ENCODE measurements at regions not wholly inside any gene's neighbourhood (a gene's known extent, or its start where the extent isn't known, plus 50 kb on each side); places are given as distances from the start of the nearest gene placed in this dataset.

DNA sequence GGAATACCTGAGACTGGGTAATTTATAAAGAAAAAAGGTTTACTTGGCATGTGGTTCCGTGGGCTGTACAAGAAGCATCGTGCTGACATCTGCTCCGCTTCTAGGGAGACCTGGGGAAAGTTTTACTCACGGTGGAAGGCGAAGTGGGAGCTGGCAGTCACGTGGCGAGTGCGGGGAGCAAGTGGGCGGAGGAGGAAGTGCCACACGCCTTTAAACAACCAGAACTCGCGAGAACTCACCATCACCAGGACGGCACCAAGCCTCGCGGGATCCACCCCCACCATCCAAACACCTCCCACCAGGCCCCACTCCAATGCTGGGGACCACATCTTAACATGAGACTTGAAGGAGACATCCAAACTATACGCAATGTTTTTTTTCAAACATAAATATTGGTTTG lies 406.2 kb upstream of the IRX4 start:
- TF ChIP-seq, protein P1, sequence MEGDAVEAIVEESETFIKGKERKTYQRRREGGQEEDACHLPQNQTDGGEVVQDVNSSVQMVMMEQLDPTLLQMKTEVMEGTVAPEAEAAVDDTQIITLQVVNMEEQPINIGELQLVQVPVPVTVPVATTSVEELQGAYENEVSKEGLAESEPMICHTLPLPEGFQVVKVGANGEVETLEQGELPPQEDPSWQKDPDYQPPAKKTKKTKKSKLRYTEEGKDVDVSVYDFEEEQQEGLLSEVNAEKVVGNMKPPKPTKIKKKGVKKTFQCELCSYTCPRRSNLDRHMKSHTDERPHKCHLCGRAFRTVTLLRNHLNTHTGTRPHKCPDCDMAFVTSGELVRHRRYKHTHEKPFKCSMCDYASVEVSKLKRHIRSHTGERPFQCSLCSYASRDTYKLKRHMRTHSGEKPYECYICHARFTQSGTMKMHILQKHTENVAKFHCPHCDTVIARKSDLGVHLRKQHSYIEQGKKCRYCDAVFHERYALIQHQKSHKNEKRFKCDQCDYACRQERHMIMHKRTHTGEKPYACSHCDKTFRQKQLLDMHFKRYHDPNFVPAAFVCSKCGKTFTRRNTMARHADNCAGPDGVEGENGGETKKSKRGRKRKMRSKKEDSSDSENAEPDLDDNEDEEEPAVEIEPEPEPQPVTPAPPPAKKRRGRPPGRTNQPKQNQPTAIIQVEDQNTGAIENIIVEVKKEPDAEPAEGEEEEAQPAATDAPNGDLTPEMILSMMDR (IDR thresholded peaks at IDR 0.05; ENCODE audit: insufficient read depth, low read length, missing control alignments): no peak
- ChIA-PET CTCF (no interaction called here), POLR2A (no interaction called here)
- H3K4me3 ChIP-seq (ENCODE audit: low read depth, low read length): no peak overlapping the region
- no peak for DNase-seq (ENCODE audit: low read depth, low spot score)

DNA sequence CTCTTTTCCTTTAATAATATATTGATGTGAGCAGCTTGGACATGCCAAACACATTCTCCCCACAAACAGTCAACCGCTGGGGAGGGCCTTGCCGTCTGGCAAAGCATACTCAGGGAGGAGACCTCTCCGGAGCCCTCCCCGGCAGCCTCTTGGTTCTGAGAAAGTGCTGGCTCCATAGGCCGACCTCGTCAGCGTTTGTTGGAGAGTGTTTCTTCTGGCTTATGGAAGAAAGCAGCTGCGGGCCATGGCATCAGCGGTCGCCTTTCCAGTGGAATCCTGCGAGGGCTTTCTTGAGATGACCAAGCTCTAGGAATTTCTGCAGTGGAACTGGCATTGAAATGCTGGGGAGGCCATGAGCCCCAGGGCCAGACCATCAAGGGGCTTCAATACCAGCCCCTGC lies 405.7 kb upstream of the IRX4 start:
- H3K4me3 ChIP-seq (ENCODE audit: low read depth, low read length): no peak overlapping the region
- ChIA-PET CTCF (no interaction called here), POLR2A (no interaction called here)
- no peak for DNase-seq (ENCODE audit: low read depth, low spot score)
- TF ChIP-seq, protein P1 (IDR thresholded peaks at IDR 0.05; ENCODE audit: insufficient read depth, low read length, missing control alignments): no peak

DNA sequence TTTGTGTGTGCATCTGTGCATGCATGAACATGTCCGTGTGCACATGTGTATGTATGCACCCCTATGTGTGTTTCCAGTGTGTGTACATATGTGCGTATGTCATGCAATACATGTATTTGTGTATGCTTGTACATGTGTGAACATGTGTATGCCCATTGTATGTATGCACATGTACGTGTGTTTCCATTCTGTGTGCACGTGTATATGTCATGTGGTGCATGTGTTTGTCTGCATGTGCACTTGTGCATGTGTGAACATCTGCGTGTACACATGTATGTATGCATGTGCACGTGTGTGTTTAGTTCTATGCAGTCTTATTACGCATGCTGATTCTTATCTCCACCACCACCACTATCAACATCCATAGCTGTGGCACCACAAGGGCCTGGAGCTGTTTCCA lies 403.5 kb upstream of the IRX4 start:
- H3K4me3 ChIP-seq (ENCODE audit: low read depth, low read length): no peak overlapping the region
- TF ChIP-seq, protein P1 (IDR thresholded peaks at IDR 0.05; ENCODE audit: insufficient read depth, low read length, missing control alignments): no peak
- CTCF ChIA-PET: no interaction called here
- POLR2A ChIA-PET: no interaction called here
- no peak for DNase-seq (ENCODE audit: low read depth, low spot score)

DNA sequence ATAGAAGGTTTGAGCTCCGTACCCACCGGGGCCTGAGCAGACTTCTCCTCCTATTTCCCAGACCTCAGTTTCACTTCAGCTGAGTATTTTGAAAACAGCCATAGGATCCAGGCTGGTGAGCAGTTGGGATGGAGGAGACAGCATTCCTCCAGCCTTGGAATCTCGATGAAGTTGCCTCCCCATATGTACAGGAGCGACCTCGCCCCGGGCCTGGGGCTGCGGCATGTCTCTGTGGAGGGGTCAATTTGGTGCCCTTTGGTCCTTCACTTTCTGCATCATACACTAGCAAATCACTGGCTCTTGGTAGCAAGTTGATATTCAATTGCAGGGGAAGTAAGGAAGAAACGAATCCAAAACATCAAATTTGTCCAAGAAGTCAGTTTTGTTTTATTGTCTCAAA lies 402.0 kb upstream of the IRX4 start:
- TF ChIP-seq, protein P1 (IDR thresholded peaks at IDR 0.05; ENCODE audit: insufficient read depth, low read length, missing control alignments): no peak
- H3K4me3 ChIP-seq (ENCODE audit: low read depth, low read length): no peak overlapping the region
- CTCF ChIA-PET: no interaction called here
- DNase-seq (ENCODE audit: low read depth, low spot score): no peak
- POLR2A ChIA-PET: no interaction called here

DNA sequence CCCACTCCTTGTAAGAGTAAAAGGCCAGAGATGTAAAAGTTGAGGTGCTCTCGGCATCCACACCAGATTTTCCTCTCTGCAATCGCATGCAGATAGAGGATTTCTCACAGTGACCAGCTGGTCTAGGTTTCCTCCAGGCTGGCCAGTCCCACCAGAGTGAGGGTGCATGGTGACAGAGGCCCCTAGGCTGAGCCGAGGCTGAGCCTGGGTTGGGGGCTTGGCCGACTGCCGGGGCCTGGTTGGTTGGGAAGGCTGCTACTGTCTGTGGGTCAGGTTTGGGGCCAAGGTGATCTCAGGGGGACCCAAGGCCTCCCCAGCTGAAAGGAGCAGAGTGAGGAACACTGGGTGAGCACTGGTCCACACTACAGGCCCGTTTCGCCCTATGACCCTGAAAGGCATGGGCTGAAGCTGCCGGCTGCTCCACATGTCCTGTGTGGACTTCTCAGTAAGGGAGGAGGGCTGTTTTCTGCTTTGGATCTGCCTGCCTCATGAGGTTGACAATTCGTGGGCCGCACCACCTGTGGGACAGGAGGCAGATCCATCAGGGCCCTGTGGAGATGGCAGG lies 400.8 kb upstream of the IRX4 start:
- DNase-seq (ENCODE audit: low read depth, low spot score): no peak
- POLR2A ChIA-PET: no interaction called here
- no peak overlapping the region for H3K4me3 ChIP-seq (ENCODE audit: low read depth, low read length)
- TF ChIP-seq, protein P1 (IDR thresholded peaks at IDR 0.05; ENCODE audit: insufficient read depth, low read length, missing control alignments): no peak
- CTCF ChIA-PET: no interaction called here

DNA sequence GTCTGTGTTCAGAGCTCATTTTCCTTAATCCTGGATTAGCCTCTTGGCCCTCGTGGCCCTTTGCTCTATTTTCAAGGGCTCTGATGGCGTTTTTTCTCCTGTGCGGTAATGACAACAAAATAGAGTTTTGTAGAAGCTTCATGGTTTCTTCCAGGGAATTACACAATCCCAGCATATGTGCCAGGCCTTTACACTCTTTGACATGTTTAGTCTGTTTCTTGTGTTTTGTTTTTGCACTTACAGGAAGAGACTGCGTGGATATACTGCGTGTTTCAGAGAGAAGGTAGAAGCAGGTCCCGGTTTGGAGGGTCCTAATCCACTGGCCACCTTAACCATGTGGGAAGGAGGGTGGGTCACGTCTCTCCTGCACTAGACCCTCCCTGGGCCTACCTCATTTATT lies 400.2 kb upstream of the IRX4 start:
- CTCF ChIA-PET: no interaction called here
- no peak for DNase-seq (ENCODE audit: low read depth, low spot score)
- TF ChIP-seq, protein P1 (IDR thresholded peaks at IDR 0.05; ENCODE audit: insufficient read depth, low read length, missing control alignments): no peak
- POLR2A ChIA-PET: no interaction called here
- H3K4me3 ChIP-seq (ENCODE audit: low read depth, low read length): no peak overlapping the region
